ENCODE measurements at regions not wholly inside any gene's neighbourhood (a gene's known extent, or its start where the extent isn't known, plus 50 kb on each side); places are given as distances from the start of the nearest gene placed in this dataset.

GRCh38 chr13:77466753-77467422, 68.6 kb upstream of the SCEL start:
- no peak for DNase-seq (ENCODE audit: low read depth)
- no peak for TF ChIP-seq CTCF (IDR thresholded peaks at IDR 0.05; ENCODE audit: insufficient read depth, low read depth, low read length, missing control alignments)
- H3K4me3 ChIP-seq (ENCODE audit: low read length), result no peak overlapping the region

- TF ChIP-seq CTCF (IDR thresholded peaks at IDR 0.05; ENCODE audit: insufficient read depth, low read depth, low read length, missing control alignments), result no peak
- H3K4me3 ChIP-seq (ENCODE audit: low read length), result no peak overlapping the region
- peak; percentile 64 for DNase-seq (ENCODE audit: low read depth)
Observed at GRCh38 chr13:77465603-77466195, 69.8 kb upstream of the SCEL start.

- no peak overlapping the region for H3K4me3 ChIP-seq (ENCODE audit: low read length)
- DNase-seq (ENCODE audit: low read depth), result no peak
- no peak for TF ChIP-seq CTCF (IDR thresholded peaks at IDR 0.05; ENCODE audit: insufficient read depth, low read depth, low read length, missing control alignments)
Observed at GRCh38 chr13:77460195-77460594, 75.3 kb upstream of the SCEL start.

- no peak for DNase-seq (ENCODE audit: low read depth)
- H3K4me3 ChIP-seq (ENCODE audit: low read length), result no peak overlapping the region
- TF ChIP-seq CTCF (IDR thresholded peaks at IDR 0.05; ENCODE audit: insufficient read depth, low read depth, low read length, missing control alignments), result no peak
Observed at GRCh38 chr13:77459592-77459991, 75.9 kb upstream of the SCEL start.

- no peak overlapping the region for H3K4me3 ChIP-seq (ENCODE audit: low read length)
- DNase-seq (ENCODE audit: low read depth), result no peak
- TF ChIP-seq CTCF (IDR thresholded peaks at IDR 0.05; ENCODE audit: insufficient read depth, low read depth, low read length, missing control alignments), result no peak
Observed at GRCh38 chr13:77458736-77459135, 76.8 kb upstream of the SCEL start.

- no peak overlapping the region for H3K4me3 ChIP-seq (ENCODE audit: low read length)
- TF ChIP-seq CTCF (IDR thresholded peaks at IDR 0.05; ENCODE audit: insufficient read depth, low read depth, low read length, missing control alignments), result no peak
- DNase-seq (ENCODE audit: low read depth), result no peak
Observed at GRCh38 chr13:77457966-77458365, 77.5 kb upstream of the SCEL start.

- no peak overlapping the region for H3K4me3 ChIP-seq (ENCODE audit: low read length)
- DNase-seq (ENCODE audit: low read depth), result no peak
- TF ChIP-seq CTCF (IDR thresholded peaks at IDR 0.05; ENCODE audit: insufficient read depth, low read depth, low read length, missing control alignments), result no peak
Observed at GRCh38 chr13:77456271-77456670, 79.2 kb upstream of the SCEL start.
